Neural cell (in vitro differentiated cells): ENCODE measurements at regions not wholly inside any gene's neighbourhood (a gene's known extent, or its start where the extent isn't known, plus 50 kb on each side); places are given as distances from the start of the nearest gene placed in this dataset.

ENCODE experiments used
- H2AFZ ChIP-seq: fragments of 200-600, 300-800 bp; sonication (generic), shearing (Covaris generic); 2 replicates; pipeline ENCODE4 v1.6.0; 2014; ENCODE audit warnings: low read depth, mild to moderate bottlenecking, antibody characterized with exemption, low read length, moderate library complexity
- H3F3A ChIP-seq: fragments of 200-600 bp; shearing (Covaris generic); 2 replicates; pipeline ENCODE4 v1.6.1; 2016; ENCODE audit warnings: mild to moderate bottlenecking, moderate library complexity, mixed read lengths, antibody characterized with exemption, low read length; ENCODE audit not compliant: insufficient read depth, poor library complexity, severe bottlenecking
- H3K27ac ChIP-seq: fragments of 200-600, 300-800 bp; sonication (generic), shearing (Covaris generic); 2 replicates; pipeline ENCODE4 v1.5.1; 2014; ENCODE audit warnings: mild to moderate bottlenecking, low read length, moderate library complexity
- H3K27me3 ChIP-seq: fragments of 300-800, 200-600 bp; sonication (generic), shearing (Covaris generic); 2 replicates; pipeline ENCODE4 v1.6.0; 2014; ENCODE audit warnings: mild to moderate bottlenecking, low read depth, low read length, moderate library complexity; ENCODE audit not compliant: insufficient read depth
- H3K36me3 ChIP-seq: fragments of 300-800, 200-600 bp; sonication (generic), shearing (Covaris generic); 2 replicates; pipeline ENCODE4 v1.5.1; 2014; ENCODE audit warnings: mild to moderate bottlenecking, antibody characterized with exemption, low read length, moderate library complexity; ENCODE audit not compliant: insufficient read depth
- H3K4me2 ChIP-seq: fragments of 300-800, 200-600 bp; sonication (generic), shearing (Covaris generic); 2 replicates; pipeline ENCODE4 v1.6.0; 2014; ENCODE audit warnings: mild to moderate bottlenecking, low read length
- H3K4me3 ChIP-seq: fragments of 300-800, 200-600 bp; sonication (generic), shearing (Covaris generic); 2 replicates; pipeline ENCODE4 v1.5.1; 2014; ENCODE audit warnings: mild to moderate bottlenecking, low read length, moderate library complexity
- H3K79me2 ChIP-seq: fragments of 200-600 bp; shearing (Covaris generic); replicated peaks from 2 replicates; pipeline ENCODE4 v1.6.0; 2014; ENCODE audit warnings: mild to moderate bottlenecking, low read length, moderate library complexity; ENCODE audit not compliant: insufficient read depth
- H3K9ac ChIP-seq: fragments of 300-800, 200-600 bp; sonication (generic), shearing (Covaris generic); 2 replicates; pipeline ENCODE4 v1.6.1; 2016; ENCODE audit warnings: mild to moderate bottlenecking, low read length, mixed read lengths
- H3K9me2 ChIP-seq: fragments of 200-600 bp; shearing (Covaris generic); 2 replicates; pipeline ENCODE4 v1.6.1; 2016; ENCODE audit warnings: mild to moderate bottlenecking, low read length, mixed read lengths; ENCODE audit not compliant: insufficient read depth
- H3K9me3 ChIP-seq: fragments of 200-600, 300-800 bp; sonication (generic), shearing (Covaris generic); 2 replicates; pipeline ENCODE4 v1.6.1; 2016; ENCODE audit warnings: mild to moderate bottlenecking, mixed run types, low read length, moderate library complexity, mixed read lengths
- H4K20me1 ChIP-seq: fragments of 200-600 bp; shearing (Covaris generic); 2 replicates; pipeline ENCODE4 v1.6.1; 2016; ENCODE audit warnings: mild to moderate bottlenecking, mixed run types; ENCODE audit not compliant: insufficient read depth
- EP300 ChIP-seq: fragments of 450-650 bp; conservative IDR thresholded peaks from 2 replicates; pipeline ENCODE4 v1.6.1; 2014; ENCODE audit warnings: antibody characterized with exemption, mild to moderate bottlenecking, moderate library complexity; ENCODE audit not compliant: poor library complexity, severe bottlenecking
- EZH2 ChIP-seq: fragments of 200-600, 300-800 bp; shearing (Covaris generic), sonication (generic); IDR thresholded peaks from 2 replicates; pipeline ENCODE4 v1.6.1; 2014; ENCODE audit warnings: antibody characterized with exemption, low read length, borderline replicate concordance, mild to moderate bottlenecking; ENCODE audit not compliant: insufficient read depth, poor library complexity, severe bottlenecking
- MXI1 ChIP-seq: fragments of 450-650 bp; conservative IDR thresholded peaks from 2 replicates; pipeline ENCODE4 v1.6.1; 2014; ENCODE audit warnings: antibody characterized with exemption, mild to moderate bottlenecking; ENCODE audit not compliant: poor library complexity, severe bottlenecking
- POLR2AphosphoS5 ChIP-seq: IDR thresholded peaks from 2 replicates; pipeline ENCODE4 v1.6.1; 2012
- RAD21 ChIP-seq: fragments of 450-650 bp; conservative IDR thresholded peaks from 2 replicates; pipeline ENCODE4 v1.6.1; 2014; ENCODE audit warnings: antibody characterized with exemption, mild to moderate bottlenecking, moderate library complexity
- SMC3 ChIP-seq: fragments of 450-650 bp; conservative IDR thresholded peaks from 2 replicates; pipeline ENCODE4 v1.6.1; 2014; ENCODE audit warnings: antibody characterized with exemption, mild to moderate bottlenecking, moderate library complexity; ENCODE audit not compliant: poor library complexity
- TAF1 ChIP-seq: IDR thresholded peaks from 2 replicates; pipeline ENCODE4 v1.6.1; 2012; ENCODE audit warnings: low read depth
- TF ChIP-seq, protein P1 (sequence below): IDR thresholded peaks from 2 replicates; pipeline ENCODE4 v1.6.1; 2012; ENCODE audit warnings: borderline replicate concordance
- TF ChIP-seq, protein P2 (sequence below): fragments of 450-650 bp; IDR thresholded peaks from 2 replicates; pipeline ENCODE4 v1.5.1; 2014; ENCODE audit warnings: antibody characterized with exemption, mild to moderate bottlenecking, moderate library complexity; ENCODE audit not compliant: poor library complexity, severe bottlenecking

DNA sequence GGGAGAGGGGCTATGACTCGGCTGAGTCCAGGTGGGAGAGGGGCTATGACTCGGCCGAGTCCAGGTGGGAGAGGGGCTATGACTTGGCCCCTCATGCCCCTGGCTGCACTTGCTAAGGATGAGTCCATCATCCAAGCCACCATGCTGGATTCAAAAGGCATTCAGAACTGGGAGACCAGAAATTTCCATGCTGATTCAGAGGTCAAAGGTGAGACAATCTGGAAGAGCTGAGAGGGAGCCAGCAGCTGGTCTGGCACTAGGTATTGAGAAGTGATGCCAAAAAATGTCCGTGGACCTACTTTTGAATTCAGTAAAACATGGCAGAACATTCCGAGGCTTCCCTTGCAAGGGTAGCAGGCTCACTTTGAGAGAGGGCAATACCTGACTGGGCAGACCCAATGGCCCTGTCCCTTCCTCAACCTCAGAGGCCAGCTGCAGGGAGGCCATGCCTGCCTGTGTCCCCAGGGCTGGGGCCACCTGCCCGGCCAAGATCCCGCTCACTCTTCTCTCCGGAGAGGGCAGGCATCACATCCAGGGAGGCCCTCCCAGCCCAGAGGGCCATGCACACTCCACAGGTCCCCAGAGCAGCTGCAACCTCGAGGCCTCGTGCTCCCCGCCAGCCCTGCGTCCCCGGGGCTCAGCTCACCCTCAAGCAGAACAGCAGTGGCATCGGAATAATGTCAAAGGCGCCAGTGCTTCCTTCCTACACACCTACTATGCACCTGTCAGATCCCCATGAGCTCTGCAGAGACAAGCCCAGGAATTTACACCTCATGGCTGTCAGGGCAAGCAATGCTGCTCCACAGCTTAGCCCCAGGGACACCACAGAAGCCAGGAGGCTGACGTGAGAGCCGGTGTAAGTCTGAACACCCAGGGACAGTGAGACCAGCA lies 80.2 kb upstream of the GPC1 start:
- no peak overlapping the region for H3K4me3 ChIP-seq
- H2AFZ ChIP-seq: no peak overlapping the region
- H3K9me2 ChIP-seq: no peaks in the 10 kb centered on the region
- H3K79me2 ChIP-seq: no peaks in the 10 kb centered on the region
- H3K4me2 ChIP-seq: no peak overlapping the region
- H3K9me3 ChIP-seq: peaks cover 2% of the 10 kb centered on the region
- H4K20me1 ChIP-seq: no peaks in the 10 kb centered on the region
- H3K27me3 ChIP-seq: no peaks in the 10 kb centered on the region
- H3K9ac ChIP-seq: no peak overlapping the region
- H3F3A ChIP-seq: no peaks in the 10 kb centered on the region
- H3K36me3 ChIP-seq: no peaks in the 10 kb centered on the region
- H3K27ac ChIP-seq: no peak overlapping the region
- TF ChIP-seq, protein P1, sequence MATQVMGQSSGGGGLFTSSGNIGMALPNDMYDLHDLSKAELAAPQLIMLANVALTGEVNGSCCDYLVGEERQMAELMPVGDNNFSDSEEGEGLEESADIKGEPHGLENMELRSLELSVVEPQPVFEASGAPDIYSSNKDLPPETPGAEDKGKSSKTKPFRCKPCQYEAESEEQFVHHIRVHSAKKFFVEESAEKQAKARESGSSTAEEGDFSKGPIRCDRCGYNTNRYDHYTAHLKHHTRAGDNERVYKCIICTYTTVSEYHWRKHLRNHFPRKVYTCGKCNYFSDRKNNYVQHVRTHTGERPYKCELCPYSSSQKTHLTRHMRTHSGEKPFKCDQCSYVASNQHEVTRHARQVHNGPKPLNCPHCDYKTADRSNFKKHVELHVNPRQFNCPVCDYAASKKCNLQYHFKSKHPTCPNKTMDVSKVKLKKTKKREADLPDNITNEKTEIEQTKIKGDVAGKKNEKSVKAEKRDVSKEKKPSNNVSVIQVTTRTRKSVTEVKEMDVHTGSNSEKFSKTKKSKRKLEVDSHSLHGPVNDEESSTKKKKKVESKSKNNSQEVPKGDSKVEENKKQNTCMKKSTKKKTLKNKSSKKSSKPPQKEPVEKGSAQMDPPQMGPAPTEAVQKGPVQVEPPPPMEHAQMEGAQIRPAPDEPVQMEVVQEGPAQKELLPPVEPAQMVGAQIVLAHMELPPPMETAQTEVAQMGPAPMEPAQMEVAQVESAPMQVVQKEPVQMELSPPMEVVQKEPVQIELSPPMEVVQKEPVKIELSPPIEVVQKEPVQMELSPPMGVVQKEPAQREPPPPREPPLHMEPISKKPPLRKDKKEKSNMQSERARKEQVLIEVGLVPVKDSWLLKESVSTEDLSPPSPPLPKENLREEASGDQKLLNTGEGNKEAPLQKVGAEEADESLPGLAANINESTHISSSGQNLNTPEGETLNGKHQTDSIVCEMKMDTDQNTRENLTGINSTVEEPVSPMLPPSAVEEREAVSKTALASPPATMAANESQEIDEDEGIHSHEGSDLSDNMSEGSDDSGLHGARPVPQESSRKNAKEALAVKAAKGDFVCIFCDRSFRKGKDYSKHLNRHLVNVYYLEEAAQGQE: no peak
- TF ChIP-seq MXI1 (no peak), POLR2AphosphoS5 (no peak), EZH2 (no peak), EP300 (no peak), TAF1 (no peak), RAD21 (no peak), SMC3 (no peak)
- TF ChIP-seq, protein P2, sequence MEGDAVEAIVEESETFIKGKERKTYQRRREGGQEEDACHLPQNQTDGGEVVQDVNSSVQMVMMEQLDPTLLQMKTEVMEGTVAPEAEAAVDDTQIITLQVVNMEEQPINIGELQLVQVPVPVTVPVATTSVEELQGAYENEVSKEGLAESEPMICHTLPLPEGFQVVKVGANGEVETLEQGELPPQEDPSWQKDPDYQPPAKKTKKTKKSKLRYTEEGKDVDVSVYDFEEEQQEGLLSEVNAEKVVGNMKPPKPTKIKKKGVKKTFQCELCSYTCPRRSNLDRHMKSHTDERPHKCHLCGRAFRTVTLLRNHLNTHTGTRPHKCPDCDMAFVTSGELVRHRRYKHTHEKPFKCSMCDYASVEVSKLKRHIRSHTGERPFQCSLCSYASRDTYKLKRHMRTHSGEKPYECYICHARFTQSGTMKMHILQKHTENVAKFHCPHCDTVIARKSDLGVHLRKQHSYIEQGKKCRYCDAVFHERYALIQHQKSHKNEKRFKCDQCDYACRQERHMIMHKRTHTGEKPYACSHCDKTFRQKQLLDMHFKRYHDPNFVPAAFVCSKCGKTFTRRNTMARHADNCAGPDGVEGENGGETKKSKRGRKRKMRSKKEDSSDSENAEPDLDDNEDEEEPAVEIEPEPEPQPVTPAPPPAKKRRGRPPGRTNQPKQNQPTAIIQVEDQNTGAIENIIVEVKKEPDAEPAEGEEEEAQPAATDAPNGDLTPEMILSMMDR: no peak

DNA sequence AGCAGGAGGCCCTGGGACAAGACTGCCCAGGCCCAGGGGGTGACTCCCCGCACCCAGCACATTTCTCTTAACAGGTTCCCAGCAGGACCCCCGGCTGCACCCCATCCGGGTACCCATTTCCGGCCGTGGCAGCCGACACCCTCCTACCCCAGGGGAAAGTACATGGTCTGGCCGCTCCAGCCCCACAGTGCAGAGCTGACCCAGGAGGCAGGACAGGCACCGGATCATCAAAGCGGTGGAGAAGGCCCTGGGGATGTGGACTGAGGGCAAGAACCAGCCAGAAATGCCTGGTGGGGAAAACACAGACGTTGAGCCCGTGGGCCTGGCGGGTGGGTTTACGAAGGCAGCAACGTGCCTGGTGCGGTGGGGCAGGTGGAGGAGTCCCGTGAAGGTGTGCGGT lies 79.5 kb upstream of the GPC1 start:
- Histone ChIP-seq H3K4me2 (no peak overlapping the region), H4K20me1 (no peaks in the 10 kb centered on the region), H2AFZ (no peak overlapping the region), H3K9ac (no peak overlapping the region), H3K4me3 (no peak overlapping the region), H3K27ac (no peak overlapping the region), H3K9me3 (peaks cover 9% of the 10 kb centered on the region), H3K79me2 (no peaks in the 10 kb centered on the region), H3K9me2 (no peaks in the 10 kb centered on the region), H3F3A (no peaks in the 10 kb centered on the region), H3K27me3 (no peaks in the 10 kb centered on the region), H3K36me3 (no peaks in the 10 kb centered on the region)
- no peak for TF ChIP-seq SMC3
- TF ChIP-seq EP300: no peak
- TF ChIP-seq TAF1: no peak
- TF ChIP-seq POLR2AphosphoS5: no peak
- no peak for TF ChIP-seq EZH2
- no peak for TF ChIP-seq RAD21
- TF ChIP-seq, protein P2: no peak
- TF ChIP-seq, protein P1: no peak
- no peak for TF ChIP-seq MXI1
